Breast epithelium (tissue), 4 donors: ENCODE measurements at regions not wholly inside any gene's neighbourhood (a gene's known extent, or its start where the extent isn't known, plus 50 kb on each side); places are given as distances from the start of the nearest gene placed in this dataset.

Experiments
- DNase-seq, 2 donors: peaks; one replicate each; pipeline ENCODE4 v3.0.0-alpha.2; 2019; ENCODE audit warnings: low spot score in 2 of 2
- H3K27ac ChIP-seq, 2 donors: fragments of 200-600 bp; sonication (generic) in 1 of 2; one replicate each; pipeline ENCODE4 v1.5.1; 2016 to 2019; ENCODE audit warnings: mild to moderate bottlenecking in 1 of 2
- H3K27me3 ChIP-seq, 2 donors: fragments of 200-600 bp; sonication (generic) in 1 of 2; one replicate each; pipeline versions ENCODE4 v1.5.1 to v1.6.0; 2017 to 2019; ENCODE audit warnings: control low read depth in 1 of 2, mild to moderate bottlenecking in 1 of 2
- H3K36me3 ChIP-seq: fragments of 200-600 bp; one replicate; pipeline ENCODE4 v1.5.1; 2019
- H3K4me1 ChIP-seq, 2 donors: fragments of 200-600 bp; sonication (generic); one replicate each; pipeline ENCODE4 v1.5.1; 2016 to 2019; ENCODE audit warnings: control low read depth in 1 of 2
- H3K4me3 ChIP-seq, 3 donors: fragments of 200-600 bp; sonication (generic); 1 replicate in 2 of 3; 2 replicates in 1 of 3; pipeline ENCODE4 v1.5.1; 2016 to 2019; ENCODE audit warnings: mild to moderate bottlenecking in 3 of 3, moderate library complexity in 2 of 3
- H3K9me3 ChIP-seq, 2 donors: fragments of 200-600 bp; sonication (generic) in 1 of 2; one replicate each; pipeline ENCODE4 v1.5.1; 2016 to 2019; ENCODE audit warnings: control low read depth in 1 of 2
- POLR2A ChIP-seq: fragments of 450-650 bp; IDR thresholded peaks from one replicate; pipeline ENCODE4 v1.6.1; 2016; ENCODE audit warnings: antibody characterized with exemption, mild to moderate bottlenecking, moderate library complexity
- POLR2AphosphoS5 ChIP-seq, 3 donors: sonication (generic); formaldehyde crosslinking; IDR thresholded peaks; one replicate each; pipeline ENCODE4 v1.6.1; 2017; ENCODE audit warnings: antibody characterized with exemption in 3 of 3
- intact Hi-C: fragments of 100-400 bp; cut with DNase I; formaldehyde crosslinking; loops from one replicate; pipeline ENCODE4 v1.15.1; 2023; ENCODE audit warnings: low total_unique reads
- TF ChIP-seq, protein P1 (sequence below), 3 donors: fragments of 450-650 bp; IDR thresholded peaks; one replicate each; pipeline ENCODE4 v1.5.1; 2016 to 2017; ENCODE audit warnings: antibody characterized with exemption in 3 of 3, mild to moderate bottlenecking in 3 of 3, moderate library complexity in 3 of 3

DNA sequence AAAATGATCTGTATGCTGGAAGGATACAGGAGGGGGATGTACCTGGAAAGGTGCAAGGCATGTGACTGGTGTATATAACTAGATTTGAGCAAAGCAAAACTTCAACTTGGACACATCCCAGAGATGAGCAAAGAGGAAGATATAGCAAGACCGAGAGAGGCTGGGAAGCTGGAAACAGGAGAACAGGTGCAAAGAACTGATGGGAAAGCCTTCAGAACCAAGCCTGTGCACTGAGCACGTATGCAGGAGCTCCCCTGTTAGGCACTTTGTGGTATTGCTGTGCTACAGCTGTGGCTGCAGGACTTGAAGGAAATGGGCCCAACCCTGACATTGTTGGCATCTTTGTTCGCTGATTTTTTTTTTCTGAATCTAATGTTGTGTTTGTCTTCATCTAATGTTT, 120.7 kb upstream of the PWP1 start:
- H3K9me3 ChIP-seq = no peaks in the 10 kb centered on the region
- no peak overlapping the region for H3K27ac ChIP-seq
- H3K27me3 ChIP-seq = no peaks in the 10 kb centered on the region
- no peaks in the 10 kb centered on the region for H3K36me3 ChIP-seq
- DNase-seq = no peak
- H3K4me1 ChIP-seq = no peaks in the 10 kb centered on the region
- no peak overlapping the region for H3K4me3 ChIP-seq
- TF ChIP-seq POLR2AphosphoS5 (IDR thresholded peaks at IDR 0.05) (no peak), POLR2A (no peak)
- TF ChIP-seq, protein P1, sequence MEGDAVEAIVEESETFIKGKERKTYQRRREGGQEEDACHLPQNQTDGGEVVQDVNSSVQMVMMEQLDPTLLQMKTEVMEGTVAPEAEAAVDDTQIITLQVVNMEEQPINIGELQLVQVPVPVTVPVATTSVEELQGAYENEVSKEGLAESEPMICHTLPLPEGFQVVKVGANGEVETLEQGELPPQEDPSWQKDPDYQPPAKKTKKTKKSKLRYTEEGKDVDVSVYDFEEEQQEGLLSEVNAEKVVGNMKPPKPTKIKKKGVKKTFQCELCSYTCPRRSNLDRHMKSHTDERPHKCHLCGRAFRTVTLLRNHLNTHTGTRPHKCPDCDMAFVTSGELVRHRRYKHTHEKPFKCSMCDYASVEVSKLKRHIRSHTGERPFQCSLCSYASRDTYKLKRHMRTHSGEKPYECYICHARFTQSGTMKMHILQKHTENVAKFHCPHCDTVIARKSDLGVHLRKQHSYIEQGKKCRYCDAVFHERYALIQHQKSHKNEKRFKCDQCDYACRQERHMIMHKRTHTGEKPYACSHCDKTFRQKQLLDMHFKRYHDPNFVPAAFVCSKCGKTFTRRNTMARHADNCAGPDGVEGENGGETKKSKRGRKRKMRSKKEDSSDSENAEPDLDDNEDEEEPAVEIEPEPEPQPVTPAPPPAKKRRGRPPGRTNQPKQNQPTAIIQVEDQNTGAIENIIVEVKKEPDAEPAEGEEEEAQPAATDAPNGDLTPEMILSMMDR (IDR thresholded peaks at IDR 0.05) = no peak
- intact Hi-C loops = loop anchor here (5.0 kb wide), 1 partner anchor 998 kb away; no protein-coding TSS in a partner anchor

DNA sequence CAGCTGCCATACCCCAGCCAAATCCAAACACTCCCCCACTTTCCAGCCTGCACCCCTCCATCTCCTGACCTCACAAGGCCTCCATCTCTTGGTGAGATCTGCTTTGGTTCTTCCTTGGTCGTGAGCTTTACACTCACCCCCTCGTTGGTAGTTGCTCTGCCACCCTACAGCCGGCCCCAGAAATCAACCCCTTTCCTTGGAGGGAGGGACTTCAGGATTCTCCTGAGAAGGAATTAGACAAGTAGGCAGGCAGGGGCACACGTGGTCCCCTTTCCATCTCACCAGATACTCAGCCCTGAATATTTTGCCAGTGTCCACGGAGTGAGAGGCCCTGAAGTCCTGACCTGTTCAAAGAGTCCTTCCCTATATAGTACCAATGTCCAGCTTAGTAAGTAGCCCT, 120.0 kb upstream of the PWP1 start:
- no peak for DNase-seq
- H3K36me3 ChIP-seq = no peaks in the 10 kb centered on the region
- no peak overlapping the region for H3K4me3 ChIP-seq
- no peaks in the 10 kb centered on the region for H3K9me3 ChIP-seq
- H3K27ac ChIP-seq = no peak overlapping the region
- intact Hi-C loops = no loop called here
- no peak for TF ChIP-seq POLR2AphosphoS5 (IDR thresholded peaks at IDR 0.05)
- no peak for TF ChIP-seq POLR2A
- TF ChIP-seq, protein P1 (IDR thresholded peaks at IDR 0.05) = no peak
- H3K27me3 ChIP-seq = no peaks in the 10 kb centered on the region
- no peaks in the 10 kb centered on the region for H3K4me1 ChIP-seq

DNA sequence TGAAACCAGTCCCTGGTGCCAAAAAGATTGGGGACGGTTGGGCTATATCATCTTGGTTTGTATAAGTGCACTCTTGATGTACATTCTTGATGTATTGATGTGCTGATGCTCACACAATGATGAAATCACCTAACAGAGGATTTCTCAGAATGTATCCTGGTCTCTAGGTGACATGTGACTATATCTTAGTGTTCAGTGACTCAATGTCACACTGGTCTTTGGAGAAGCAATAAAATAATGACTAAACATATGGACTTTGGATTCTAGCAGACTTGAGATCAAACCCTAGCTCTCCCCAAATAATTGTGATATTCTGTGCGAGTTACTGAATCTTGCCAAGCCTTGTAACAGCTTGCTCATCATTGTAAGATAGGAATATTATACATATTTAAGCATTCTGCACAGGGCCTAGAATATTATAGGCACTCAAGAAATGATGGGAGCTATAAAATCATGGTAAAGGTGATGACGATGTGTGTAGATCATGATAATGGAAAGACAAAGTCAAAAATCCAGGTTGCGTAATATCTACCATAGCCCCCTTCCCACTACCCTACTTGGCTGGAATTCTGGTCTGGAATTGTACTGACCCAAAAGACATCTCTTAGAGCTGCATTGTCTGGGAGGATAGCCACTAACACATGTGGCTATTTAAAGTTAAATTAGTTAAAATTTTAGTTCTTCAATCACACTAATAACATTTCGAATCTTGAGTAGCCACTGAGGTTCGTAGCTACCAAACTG, 117.6 kb upstream of the PWP1 start:
- TF ChIP-seq, protein P1 (IDR thresholded peaks at IDR 0.05) = no peak
- TF ChIP-seq POLR2A (no peak), POLR2AphosphoS5 (IDR thresholded peaks at IDR 0.05) (no peak)
- Histone ChIP-seq H3K4me1 (no peaks in the 10 kb centered on the region), H3K27me3 (no peaks in the 10 kb centered on the region), H3K4me3 (no peak overlapping the region), H3K9me3 (no peaks in the 10 kb centered on the region), H3K36me3 (no peaks in the 10 kb centered on the region), H3K27ac (no peak overlapping the region)
- no peak for DNase-seq
- intact Hi-C loops = no loop called here

DNA sequence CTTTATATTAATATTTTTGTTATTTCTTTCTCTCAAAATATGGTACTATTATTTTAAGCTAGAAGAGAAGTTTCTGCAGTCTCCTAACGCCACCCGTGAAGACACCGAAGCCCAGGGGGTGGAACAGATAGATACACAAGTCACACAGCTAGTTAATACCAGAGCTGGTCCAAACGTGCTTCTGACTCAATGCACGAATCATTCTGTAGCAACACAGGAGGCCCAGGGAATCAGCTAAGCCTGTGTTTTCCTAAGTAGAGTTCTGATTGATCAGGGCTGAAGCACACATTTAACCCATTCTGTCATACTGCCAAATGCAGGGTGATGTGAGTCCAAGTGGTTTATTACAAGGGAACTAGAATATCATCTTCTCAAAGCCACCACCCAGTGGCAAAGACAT, 116.9 kb upstream of the PWP1 start:
- H3K4me1 ChIP-seq = no peaks in the 10 kb centered on the region
- no peak for DNase-seq
- no peak overlapping the region for H3K27ac ChIP-seq
- no peak overlapping the region for H3K4me3 ChIP-seq
- no peaks in the 10 kb centered on the region for H3K27me3 ChIP-seq
- H3K36me3 ChIP-seq = no peaks in the 10 kb centered on the region
- no peaks in the 10 kb centered on the region for H3K9me3 ChIP-seq
- TF ChIP-seq POLR2AphosphoS5 (IDR thresholded peaks at IDR 0.05) (no peak), POLR2A (no peak)
- TF ChIP-seq, protein P1 (IDR thresholded peaks at IDR 0.05) = no peak
- intact Hi-C loops = no loop called here

DNA sequence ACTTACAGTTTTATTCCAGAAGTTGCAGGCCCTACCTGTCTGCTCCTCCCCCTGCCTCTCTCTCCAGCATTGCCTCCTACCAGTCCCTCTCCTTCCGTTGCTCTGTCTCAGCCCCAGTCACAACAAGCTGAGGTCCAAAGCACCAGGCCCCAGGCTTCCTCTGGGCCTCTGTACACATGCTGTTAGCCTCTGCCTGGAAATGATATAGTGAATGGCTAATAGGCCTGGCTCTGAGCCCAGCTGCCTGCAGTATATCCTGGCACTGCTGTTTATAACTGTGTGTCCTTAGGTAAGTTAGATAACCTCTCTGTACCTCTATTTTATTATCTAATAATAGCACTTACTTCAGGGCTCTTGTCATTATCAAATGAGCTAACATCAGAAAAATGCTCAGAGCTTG, 114.9 kb upstream of the PWP1 start:
- Histone ChIP-seq H3K36me3 (no peaks in the 10 kb centered on the region), H3K27me3 (no peaks in the 10 kb centered on the region), H3K9me3 (no peaks in the 10 kb centered on the region), H3K4me1 (no peaks in the 10 kb centered on the region), H3K4me3 (no peak overlapping the region), H3K27ac (no peak overlapping the region)
- intact Hi-C loops = no loop called here
- TF ChIP-seq POLR2A (no peak), POLR2AphosphoS5 (IDR thresholded peaks at IDR 0.05) (no peak)
- TF ChIP-seq, protein P1 (IDR thresholded peaks at IDR 0.05) = no peak
- no peak for DNase-seq
